ENCODE measurements at regions not wholly inside any gene's neighbourhood (a gene's known extent, or its start where the extent isn't known, plus 50 kb on each side); places are given as distances from the start of the nearest gene placed in this dataset.

GRCh38 chr9:118362123-118362522, 657.9 kb downstream of the TLR4 start:
- DNase-seq (ENCODE audit: low read depth in 4 of 4, low spot score in 3 of 4), result no peak

GRCh38 chr9:118362596-118362995, 658.4 kb downstream of the TLR4 start:
- no peak for DNase-seq (ENCODE audit: low read depth in 4 of 4, low spot score in 3 of 4)

GRCh38 chr9:118364266-118365106, 660.3 kb downstream of the TLR4 start:
- DNase-seq (ENCODE audit: low read depth in 4 of 4, low spot score in 3 of 4), result no peak

GRCh38 chr9:118366228-118366627, 662.0 kb downstream of the TLR4 start:
- DNase-seq (ENCODE audit: low read depth in 4 of 4, low spot score in 3 of 4), result no peak

- no peak for DNase-seq (ENCODE audit: low read depth in 4 of 4, low spot score in 3 of 4)
Measured at GRCh38 chr9:118367383-118367782, 663.2 kb downstream of the TLR4 start.

- no peak for DNase-seq (ENCODE audit: low read depth in 4 of 4, low spot score in 3 of 4)
Measured at GRCh38 chr9:118384531-118385100, 680.4 kb downstream of the TLR4 start.

- DNase-seq (ENCODE audit: low read depth in 4 of 4, low spot score in 3 of 4), result no peak
Measured at GRCh38 chr9:118395415-118395814, 691.2 kb downstream of the TLR4 start.

GRCh38 chr9:118401546-118401945, 697.3 kb downstream of the TLR4 start:
- no peak for DNase-seq (ENCODE audit: low read depth in 4 of 4, low spot score in 3 of 4)

- DNase-seq (ENCODE audit: low read depth in 4 of 4, low spot score in 3 of 4), result no peak
Measured at GRCh38 chr9:118414676-118415075, 710.5 kb downstream of the TLR4 start.

- DNase-seq (ENCODE audit: low read depth in 4 of 4, low spot score in 3 of 4), result no peak
Measured at GRCh38 chr9:118418887-118419565, 714.8 kb downstream of the TLR4 start.

- no peak for DNase-seq (ENCODE audit: low read depth in 4 of 4, low spot score in 3 of 4)
Measured at GRCh38 chr9:118419676-118420075, 715.5 kb downstream of the TLR4 start.

GRCh38 chr9:118422508-118422907, 718.3 kb downstream of the TLR4 start:
- no peak for DNase-seq (ENCODE audit: low read depth in 4 of 4, low spot score in 3 of 4)

GRCh38 chr9:118423021-118423420, 718.8 kb downstream of the TLR4 start:
- no peak for DNase-seq (ENCODE audit: low read depth in 4 of 4, low spot score in 3 of 4)

- no peak for DNase-seq (ENCODE audit: low read depth in 4 of 4, low spot score in 3 of 4)
Measured at GRCh38 chr9:118423721-118424120, 719.5 kb downstream of the TLR4 start.

GRCh38 chr9:118426772-118427171, 722.6 kb downstream of the TLR4 start:
- DNase-seq (ENCODE audit: low read depth in 4 of 4, low spot score in 3 of 4), result no peak

- no peak for DNase-seq (ENCODE audit: low read depth in 4 of 4, low spot score in 3 of 4)
Measured at GRCh38 chr9:118438810-118439209, 734.6 kb downstream of the TLR4 start.

- no peak for DNase-seq (ENCODE audit: low read depth in 4 of 4, low spot score in 3 of 4)
Measured at GRCh38 chr9:118439441-118439840, 735.2 kb downstream of the TLR4 start.

GRCh38 chr9:118444403-118444802, 740.2 kb downstream of the TLR4 start:
- DNase-seq (ENCODE audit: low read depth in 4 of 4, low spot score in 3 of 4), result no peak

- DNase-seq (ENCODE audit: low read depth in 4 of 4, low spot score in 3 of 4), result no peak
Measured at GRCh38 chr9:118446943-118447639, 742.9 kb downstream of the TLR4 start.

- no peak for DNase-seq (ENCODE audit: low read depth in 4 of 4, low spot score in 3 of 4)
Measured at GRCh38 chr9:118449554-118449953, 745.4 kb downstream of the TLR4 start.

- no peak for DNase-seq (ENCODE audit: low read depth in 4 of 4, low spot score in 3 of 4)
Measured at GRCh38 chr9:118455259-118455658, 751.1 kb downstream of the TLR4 start.

Data from right renal pelvis (tissue), 4 donors.